NCI-H146 treated with DMSO at 0.1 percent for 48 hours (cell line): ENCODE measurements at regions not wholly inside any gene's neighbourhood (a gene's known extent, or its start where the extent isn't known, plus 50 kb on each side); places are given as distances from the start of the nearest gene placed in this dataset.
"Not testable (repeated sequence)": the region's sequence is repeated elsewhere in the genome, so short reads cannot be mapped to it uniquely, and the experiment has no call there.

ENCODE experiments used
- DNase-seq: peaks from one replicate; lab custom pipeline; 2025; ENCODE audit not compliant: unreplicated experiment; lab: John Stamatoyannopoulos, UW

DNA sequence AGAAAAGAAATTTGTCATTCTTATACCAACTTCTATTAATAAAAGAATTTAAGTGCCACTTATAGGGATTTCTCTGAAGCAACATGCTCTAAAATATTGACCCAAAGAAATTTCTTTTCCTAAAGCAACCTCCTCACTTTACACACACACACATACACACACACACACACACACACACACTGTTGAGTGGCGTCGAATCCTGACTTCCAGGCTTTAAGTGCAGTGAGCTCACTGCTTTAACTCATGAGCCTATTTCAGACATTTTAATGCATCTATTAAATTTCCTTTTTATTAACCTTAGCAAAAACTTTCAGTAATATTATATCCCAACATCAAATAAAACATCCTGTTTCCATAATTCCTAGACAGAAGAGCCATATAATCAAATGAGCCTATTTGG, 229.1 kb upstream of the ACVR2A start:
- DNase-seq: no peak

DNA sequence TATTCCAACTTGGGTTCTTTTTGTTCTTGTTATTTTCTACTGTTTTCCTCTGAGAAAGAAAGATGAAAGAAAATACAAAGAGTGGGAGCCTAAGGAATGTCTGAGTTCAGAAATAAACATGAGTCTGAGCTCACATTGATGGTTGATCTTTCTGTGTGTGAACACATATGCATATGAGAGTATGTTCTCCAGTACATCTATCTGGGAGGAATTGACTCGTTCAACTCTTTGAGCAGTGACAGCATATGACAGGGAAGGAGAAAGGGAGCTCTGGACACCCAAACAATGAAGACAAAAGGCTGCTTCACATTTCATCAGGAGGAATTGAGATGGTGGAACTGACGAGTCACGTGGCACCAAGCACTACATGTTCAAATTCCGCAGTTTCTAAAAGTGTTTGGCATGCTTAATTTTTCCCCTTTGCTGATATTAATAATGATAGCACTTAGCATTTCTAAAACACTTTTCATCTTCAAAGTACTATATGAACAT, 229.8 kb upstream of the ACVR2A start:
- DNase-seq: no peak

GRCh38 chr2:147614471-147614870, 230.4 kb upstream of the ACVR2A start:
- no peak for DNase-seq

- DNase-seq: no peak
These were observed 234.3 kb upstream of the ACVR2A start for GRCh38 chr2:147610496-147611040.

GRCh38 chr2:147609301-147609700, 235.5 kb upstream of the ACVR2A start:
- no peak for DNase-seq

GRCh38 chr2:147607379-147607778, 237.4 kb upstream of the ACVR2A start:
- DNase-seq: no peak

GRCh38 chr2:147603876-147604275, 241.0 kb upstream of the ACVR2A start:
- no peak for DNase-seq

DNA sequence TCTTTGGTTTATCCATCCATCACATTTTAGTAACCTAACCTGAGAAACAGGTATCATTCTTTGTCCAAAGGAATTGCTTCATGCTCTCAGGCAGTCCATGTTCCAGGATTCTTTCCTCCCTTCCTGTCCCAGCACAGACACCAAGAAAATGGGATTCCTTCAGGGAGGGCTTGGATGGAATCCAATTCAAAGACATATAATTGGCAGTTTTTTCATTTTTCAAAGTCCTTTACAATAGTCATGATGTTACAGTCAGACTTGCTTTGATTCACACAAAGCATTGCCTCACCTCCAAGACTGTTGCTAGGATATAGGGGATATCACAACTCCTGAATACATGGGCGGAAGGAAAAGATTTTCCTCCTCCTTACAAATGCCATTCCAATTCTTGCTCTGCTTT, 241.4 kb upstream of the ACVR2A start:
- no peak for DNase-seq

DNA sequence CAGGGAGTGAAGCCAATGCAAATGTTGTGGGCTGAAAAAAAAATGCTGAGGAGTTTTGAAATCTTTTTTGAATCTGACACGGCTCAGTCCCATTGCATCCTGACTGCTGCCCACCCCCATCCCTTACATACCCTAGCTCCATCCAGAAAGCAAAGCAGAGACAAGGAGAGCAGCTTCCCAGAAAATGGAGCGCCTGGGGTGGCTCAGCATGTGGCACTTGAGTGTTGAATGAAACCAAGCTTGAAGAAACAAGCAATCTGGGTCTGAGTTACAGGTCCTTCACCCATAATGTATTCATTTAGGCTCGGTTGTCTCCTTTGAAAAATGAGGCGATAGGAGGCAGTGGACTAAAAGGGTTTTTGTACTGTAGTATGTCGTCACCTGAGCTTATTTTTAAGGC, 244.2 kb upstream of the ACVR2A start:
- DNase-seq: no peak

- DNase-seq: no peak
These were observed 244.6 kb upstream of the ACVR2A start for GRCh38 chr2:147600223-147600622.

GRCh38 chr2:147595200-147595599, 249.6 kb upstream of the ACVR2A start:
- no peak for DNase-seq

GRCh38 chr2:147594038-147594437, 250.8 kb upstream of the ACVR2A start:
- DNase-seq: no peak

- DNase-seq: not testable (repeated sequence)
These were observed 252.0 kb upstream of the ACVR2A start for GRCh38 chr2:147592784-147593183.

GRCh38 chr2:147589127-147589526, 255.7 kb upstream of the ACVR2A start:
- DNase-seq: no peak

- no peak for DNase-seq
These were observed 256.6 kb upstream of the ACVR2A start for GRCh38 chr2:147588191-147588590.

DNA sequence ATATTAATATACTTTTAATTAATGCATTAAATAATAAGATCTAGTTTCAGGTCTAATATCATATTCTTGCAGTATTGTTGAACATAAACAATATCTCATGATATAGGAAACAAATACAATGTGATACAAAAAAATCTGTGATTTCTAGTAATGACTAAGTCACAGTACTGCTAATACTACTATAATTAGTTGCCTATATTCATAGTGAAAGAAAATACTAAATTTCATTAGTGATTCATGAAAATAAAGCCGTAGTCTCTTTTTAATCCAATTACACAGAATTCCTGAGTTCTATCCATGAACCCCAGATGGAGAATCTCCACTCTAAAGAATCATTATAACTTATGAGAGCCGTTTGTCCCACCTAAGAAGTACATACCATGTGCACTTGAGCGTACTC, 266.3 kb upstream of the ACVR2A start:
- DNase-seq: no peak

DNA sequence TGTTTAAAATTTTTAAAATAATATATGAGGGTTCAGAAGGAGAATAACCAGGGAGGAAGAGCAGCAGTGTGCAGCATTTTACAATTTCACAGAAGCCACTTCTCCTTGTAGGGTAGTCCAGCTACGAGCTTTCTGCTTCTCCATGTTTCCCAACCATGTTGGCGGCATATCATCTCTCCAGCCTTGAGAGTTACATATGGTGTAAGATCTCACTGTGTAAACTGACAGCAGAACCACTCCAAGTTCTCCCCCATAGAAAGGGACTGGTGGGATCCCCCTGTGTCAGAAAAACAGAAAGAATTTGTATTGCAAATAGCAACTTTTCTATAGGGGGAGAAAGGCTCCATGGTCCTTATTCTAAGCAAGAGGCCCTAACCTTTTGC, 266.8 kb upstream of the ACVR2A start:
- DNase-seq: no peak

DNA sequence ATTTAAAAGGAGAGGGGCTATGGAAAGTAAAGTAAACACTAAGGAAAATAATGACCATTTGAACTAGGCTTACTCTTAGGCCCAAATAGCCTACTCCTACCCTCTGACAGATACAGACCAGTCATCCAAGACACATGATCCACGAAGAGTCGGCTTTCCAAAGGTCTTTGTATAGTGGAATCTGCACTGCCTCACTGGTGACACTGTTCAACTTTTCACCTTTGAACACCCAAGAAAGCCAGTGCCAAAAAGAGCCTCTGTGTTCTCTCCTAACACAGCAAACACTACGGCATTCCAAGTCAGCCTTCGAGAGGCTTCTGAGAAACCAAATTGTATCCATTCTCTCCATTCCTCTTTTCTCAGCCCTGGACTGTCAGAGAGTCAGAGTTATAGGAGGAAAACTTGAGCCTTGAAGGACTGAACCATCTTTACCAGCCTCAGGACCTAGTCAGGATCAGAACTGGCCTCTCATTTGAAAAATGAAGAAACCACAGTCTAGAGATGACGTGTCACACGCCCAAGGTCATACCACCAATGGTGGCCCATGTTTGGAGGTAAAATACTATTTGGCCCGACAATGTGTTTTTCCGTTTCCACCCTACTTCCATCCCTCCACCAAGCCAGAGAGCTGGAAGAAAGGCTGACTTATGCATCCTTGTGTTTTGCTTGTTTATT, 267.4 kb upstream of the ACVR2A start:
- DNase-seq: no peak

DNA sequence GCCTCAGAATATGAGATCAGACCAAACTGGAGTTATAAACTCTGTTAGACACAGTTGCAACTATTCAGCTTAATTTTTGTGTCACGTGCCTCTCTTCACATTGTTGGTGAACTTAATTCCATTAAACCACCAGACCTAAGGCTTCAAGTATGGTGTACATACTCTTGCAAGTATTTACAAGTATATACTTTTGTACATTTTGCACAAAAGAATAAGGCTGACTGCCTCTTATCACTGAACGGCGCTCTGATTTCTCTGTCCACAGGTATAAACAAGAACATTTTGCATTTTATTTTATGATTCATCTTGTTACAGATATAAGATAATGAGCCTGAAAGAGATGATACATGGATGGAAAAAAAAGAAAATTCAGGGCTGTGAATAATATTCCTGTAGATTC, 269.7 kb upstream of the ACVR2A start:
- DNase-seq: no peak

- no peak for DNase-seq
These were observed 272.2 kb upstream of the ACVR2A start for GRCh38 chr2:147572622-147573021.

GRCh38 chr2:147569426-147569825, 275.4 kb upstream of the ACVR2A start:
- no peak for DNase-seq

- DNase-seq: no peak
These were observed 276.7 kb upstream of the ACVR2A start for GRCh38 chr2:147568109-147568508.

- DNase-seq: no peak
These were observed 277.7 kb upstream of the ACVR2A start for GRCh38 chr2:147567136-147567535.
